ENCODE measurements at regions not wholly inside any gene's neighbourhood (a gene's known extent, or its start where the extent isn't known, plus 50 kb on each side); places are given as distances from the start of the nearest gene placed in this dataset.

GRCh38 chr18:24841536-24841935 lies 381.1 kb downstream of the HRH4 start:
- TF ChIP-seq GATA2 (IDR thresholded peaks at IDR 0.05; ENCODE audit: low read depth, low read length) (no peak), GATA3 (IDR thresholded peaks at IDR 0.05; ENCODE audit: low read depth, low read length) (no peak)
